ENCODE measurements at regions not wholly inside any gene's neighbourhood (a gene's known extent, or its start where the extent isn't known, plus 50 kb on each side); places are given as distances from the start of the nearest gene placed in this dataset.
"Not testable (repeated sequence)": the region's sequence is repeated elsewhere in the genome, so short reads cannot be mapped to it uniquely, and the experiment has no call there.

- DNase-seq = no peak
Measured at GRCh38 chr18:10143596-10143995, 229.8 kb downstream of the VAPA start.

GRCh38 chr18:10145546-10145945, 231.7 kb downstream of the VAPA start:
- DNase-seq = no peak

- DNase-seq = no peak
Measured at GRCh38 chr18:10147226-10147625, 233.4 kb downstream of the VAPA start.

GRCh38 chr18:10147752-10148151, 233.9 kb downstream of the VAPA start:
- no peak for DNase-seq

- DNase-seq = no peak
Measured at GRCh38 chr18:10148189-10148929, 234.5 kb downstream of the VAPA start.

GRCh38 chr18:10149768-10150556, 236.1 kb downstream of the VAPA start:
- DNase-seq = no peak

GRCh38 chr18:10150576-10150975, 236.8 kb downstream of the VAPA start:
- not testable (repeated sequence) for DNase-seq

GRCh38 chr18:10152475-10152874, 238.7 kb downstream of the VAPA start:
- no peak for DNase-seq

- no peak for DNase-seq
Measured at GRCh38 chr18:10153924-10154752, 240.3 kb downstream of the VAPA start.

GRCh38 chr18:10157706-10158105, 243.9 kb downstream of the VAPA start:
- no peak for DNase-seq

- DNase-seq = no peak
Measured at GRCh38 chr18:10160251-10160650, 246.4 kb downstream of the VAPA start.

GRCh38 chr18:10161315-10161714, 247.5 kb downstream of the VAPA start:
- DNase-seq = no peak

- no peak for DNase-seq
Measured at GRCh38 chr18:10162340-10162739, 248.5 kb downstream of the VAPA start.

GRCh38 chr18:10164271-10165071, 250.7 kb downstream of the VAPA start:
- no peak for DNase-seq

GRCh38 chr18:10166164-10166807, 252.5 kb downstream of the VAPA start:
- no peak for DNase-seq

GRCh38 chr18:10167759-10168158, 253.9 kb downstream of the VAPA start:
- no peak for DNase-seq

GRCh38 chr18:10168477-10168876, 254.7 kb downstream of the VAPA start:
- DNase-seq = no peak

GRCh38 chr18:10169064-10169562, 255.3 kb downstream of the VAPA start:
- no peak for DNase-seq

GRCh38 chr18:10169814-10170213, 256.0 kb downstream of the VAPA start:
- no peak for DNase-seq

- no peak for DNase-seq
Measured at GRCh38 chr18:10170375-10170774, 256.6 kb downstream of the VAPA start.

GRCh38 chr18:10175333-10175732, 261.5 kb downstream of the VAPA start:
- DNase-seq = not testable (repeated sequence)

GRCh38 chr18:10179326-10179725, 265.5 kb downstream of the VAPA start:
- DNase-seq = not testable (repeated sequence)
